DMS53 treated with DMSO at 0.1 percent for 48 hours (cell line): ENCODE measurements at regions not wholly inside any gene's neighbourhood (a gene's known extent, or its start where the extent isn't known, plus 50 kb on each side); places are given as distances from the start of the nearest gene placed in this dataset.
"Not testable (repeated sequence)": the region's sequence is repeated elsewhere in the genome, so short reads cannot be mapped to it uniquely, and the experiment has no call there.

ENCODE experiments used
- DNase-seq: peaks from one replicate; lab custom pipeline; 2025; ENCODE audit not compliant: unreplicated experiment; lab: John Stamatoyannopoulos, UW

DNA sequence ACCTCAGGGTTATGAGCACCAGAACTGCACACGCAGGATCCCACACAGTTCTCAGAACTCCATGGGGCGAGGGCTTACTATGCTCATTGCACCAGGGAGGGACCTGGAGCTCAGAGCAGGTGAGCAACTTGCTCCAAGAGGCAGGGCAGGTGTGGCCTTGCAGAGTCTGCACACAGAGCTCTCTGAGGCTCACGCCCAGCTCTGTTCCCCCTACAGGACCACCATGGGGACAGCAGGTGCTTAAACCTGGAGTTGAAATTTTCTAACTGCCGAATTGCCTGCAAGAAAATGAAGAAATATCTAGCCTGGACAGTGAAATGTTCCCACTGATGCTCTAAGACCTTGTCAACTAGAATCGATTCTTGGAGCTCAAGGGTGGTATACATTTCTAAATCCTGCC lies 49.9 kb upstream of the MSMB start:
- DNase-seq: not testable (repeated sequence)

DNA sequence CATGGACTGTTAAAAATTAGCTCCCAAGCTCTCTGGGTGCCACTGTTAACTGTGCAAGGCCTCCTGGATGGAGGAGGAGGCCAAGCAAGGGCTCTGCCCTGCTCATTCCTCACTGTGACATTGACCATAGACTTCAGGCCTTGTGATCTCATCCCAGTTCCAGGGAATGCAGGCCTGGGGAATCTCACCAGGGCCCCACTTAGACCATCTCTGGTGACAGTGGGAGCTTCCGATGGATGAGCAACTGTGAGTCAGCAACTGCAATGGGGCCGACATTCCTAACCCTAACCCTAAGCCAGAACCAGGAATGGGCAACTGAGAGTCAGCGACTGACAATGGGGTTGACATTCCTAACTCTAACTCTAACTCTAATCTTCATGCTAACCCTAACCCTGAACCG lies 50.4 kb upstream of the MSMB start:
- DNase-seq: no peak

DNA sequence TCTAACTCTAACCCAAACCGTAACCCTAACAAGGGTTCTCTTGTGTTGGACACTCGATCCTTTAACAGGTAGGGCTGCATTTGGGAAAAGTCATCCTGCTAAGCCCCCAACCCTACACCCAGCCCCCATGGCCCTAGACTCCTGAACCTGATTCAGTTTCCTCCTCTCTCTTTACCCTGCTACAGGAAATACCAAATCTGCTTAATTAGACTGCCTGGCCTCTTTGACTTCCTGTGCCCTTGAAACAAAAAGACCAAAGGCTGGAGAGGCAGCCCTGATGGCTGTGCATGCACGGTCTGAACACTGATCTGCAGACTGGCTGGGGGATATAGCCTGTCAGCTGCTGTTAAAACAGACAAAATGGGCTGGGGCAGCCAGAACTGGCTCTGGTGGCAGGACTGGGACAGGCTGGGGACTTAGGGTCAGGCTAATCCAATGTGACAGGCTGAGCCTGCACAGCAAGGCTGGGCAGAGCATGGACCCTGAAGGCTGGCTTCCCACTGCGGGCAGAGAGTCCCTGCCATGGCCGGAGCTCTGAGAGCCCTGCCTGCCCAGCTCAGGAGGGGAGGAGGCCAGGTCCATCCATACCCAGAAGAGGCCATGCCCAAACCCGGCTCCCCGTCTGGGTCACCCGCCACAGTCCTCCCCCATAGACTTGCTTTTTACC lies 51.0 kb upstream of the MSMB start:
- no peak for DNase-seq

DNA sequence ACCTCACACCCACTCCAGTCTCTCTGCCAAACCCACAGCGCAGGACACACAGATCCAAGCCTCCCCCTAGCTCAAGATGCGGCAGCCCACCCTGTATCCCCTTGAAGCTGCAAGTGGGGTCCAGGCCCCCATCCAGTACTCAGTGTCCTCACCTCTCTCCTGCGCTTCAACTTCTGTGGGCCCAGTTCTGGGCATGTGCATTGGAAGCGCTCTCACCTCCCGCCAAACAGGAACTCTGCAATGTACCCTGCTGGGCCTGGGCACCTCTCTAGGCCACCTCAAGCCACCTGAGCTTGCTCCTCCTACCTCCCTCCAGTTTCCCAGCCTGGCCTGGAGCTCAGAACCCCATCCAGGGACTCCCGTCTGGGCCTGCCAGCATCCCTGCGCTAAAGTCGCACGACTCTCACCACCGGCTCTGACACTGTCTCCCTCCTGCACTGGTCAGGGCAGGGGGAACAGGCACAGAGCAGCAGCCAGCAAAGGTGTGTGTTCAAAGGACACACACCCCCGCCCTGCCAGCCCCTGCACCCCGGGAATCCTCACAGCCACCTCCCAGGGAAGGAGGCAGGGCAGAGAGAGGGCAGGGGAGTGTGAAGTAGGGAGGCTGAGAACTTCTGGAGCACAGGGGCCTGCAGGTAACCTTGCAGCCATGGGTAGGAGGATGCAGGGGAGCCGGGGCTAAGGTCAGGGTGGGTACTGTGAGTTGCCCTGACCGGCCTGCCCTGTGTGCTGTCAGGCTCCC lies 51.7 kb upstream of the MSMB start:
- no peak for DNase-seq

DNA sequence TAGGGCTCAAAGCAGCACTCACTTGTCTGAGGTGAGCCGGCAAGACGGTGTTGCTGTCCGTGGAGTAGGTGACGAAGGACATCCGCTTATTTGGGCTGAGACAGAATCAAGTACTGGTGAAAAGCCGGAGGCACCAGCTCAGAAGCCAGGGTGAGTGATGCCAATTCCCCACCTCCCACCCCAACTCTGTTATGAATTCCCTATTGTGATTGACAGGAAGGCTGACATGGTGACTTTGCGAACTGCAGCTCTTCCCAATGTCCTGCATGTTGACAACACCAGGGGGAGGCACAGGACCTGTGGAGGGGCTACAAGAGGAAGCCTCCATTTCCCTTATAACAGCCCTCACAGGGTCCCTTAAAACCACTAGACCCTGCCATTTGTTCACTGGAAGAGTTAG lies 52.3 kb upstream of the MSMB start:
- no peak for DNase-seq

DNA sequence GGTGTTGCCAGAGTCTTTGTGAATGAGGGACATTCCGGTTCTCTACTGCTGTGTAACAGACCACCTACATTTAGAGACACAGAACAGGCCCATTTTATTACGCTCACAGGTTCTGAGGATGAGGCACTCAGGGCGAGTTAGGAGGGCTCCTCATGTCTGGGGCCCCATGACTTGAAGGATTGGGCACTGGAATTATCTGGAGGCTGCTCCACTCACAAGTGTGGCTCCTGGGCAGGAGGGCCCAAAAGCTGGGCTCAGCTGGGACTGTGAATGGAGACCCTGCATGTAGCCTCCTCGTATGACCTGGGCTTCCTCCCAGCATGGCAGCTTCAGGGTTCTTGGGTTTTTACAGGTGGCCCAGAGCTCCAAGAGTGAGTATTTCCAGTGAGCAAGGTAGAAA lies 52.9 kb upstream of the MSMB start:
- DNase-seq: not testable (repeated sequence)

DNA sequence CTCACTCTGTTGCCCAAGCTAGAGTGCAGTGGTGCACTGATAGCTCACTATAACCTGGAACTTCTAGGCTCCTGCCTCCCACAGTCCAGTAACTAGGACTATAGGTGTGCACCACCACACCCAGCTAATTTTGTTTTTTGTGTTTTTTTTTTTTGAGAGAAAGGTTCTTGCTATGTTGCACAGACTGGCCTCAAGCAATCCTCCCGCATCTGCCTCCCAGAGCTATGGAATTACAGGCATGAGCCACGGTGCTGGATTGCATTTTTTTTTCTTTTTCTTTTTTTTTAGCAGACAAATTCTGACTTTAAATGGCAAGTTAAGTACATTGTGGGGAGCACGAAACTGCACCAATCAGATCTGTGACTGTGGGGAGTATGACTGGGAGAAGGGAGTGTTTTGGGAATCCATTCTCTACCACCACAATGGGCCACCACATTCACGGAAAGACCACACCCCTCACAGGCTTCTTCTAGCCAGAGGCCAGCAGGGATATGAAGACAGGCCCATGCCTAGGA lies 58.1 kb upstream of the MSMB start:
- no peak for DNase-seq

DNA sequence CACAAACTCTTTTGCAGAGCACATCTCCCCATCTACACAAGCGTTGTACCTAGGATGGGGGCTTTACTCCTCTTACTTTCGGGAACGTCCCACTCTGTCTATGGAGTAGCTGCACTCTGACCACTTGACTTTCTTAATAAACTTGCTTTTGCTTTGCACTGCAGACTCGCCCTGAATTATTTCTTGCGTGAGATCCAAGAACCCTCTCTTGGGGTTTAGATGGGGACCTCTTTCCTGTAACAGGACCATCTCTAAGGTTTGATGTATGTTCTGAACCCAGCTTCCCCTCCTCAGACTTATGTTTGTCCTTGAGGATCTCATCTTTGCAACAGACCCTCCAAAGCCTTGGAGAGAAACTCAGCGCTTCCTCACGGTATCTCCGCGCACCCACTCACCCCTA lies 59.3 kb upstream of the MSMB start:
- DNase-seq: not testable (repeated sequence)

DNA sequence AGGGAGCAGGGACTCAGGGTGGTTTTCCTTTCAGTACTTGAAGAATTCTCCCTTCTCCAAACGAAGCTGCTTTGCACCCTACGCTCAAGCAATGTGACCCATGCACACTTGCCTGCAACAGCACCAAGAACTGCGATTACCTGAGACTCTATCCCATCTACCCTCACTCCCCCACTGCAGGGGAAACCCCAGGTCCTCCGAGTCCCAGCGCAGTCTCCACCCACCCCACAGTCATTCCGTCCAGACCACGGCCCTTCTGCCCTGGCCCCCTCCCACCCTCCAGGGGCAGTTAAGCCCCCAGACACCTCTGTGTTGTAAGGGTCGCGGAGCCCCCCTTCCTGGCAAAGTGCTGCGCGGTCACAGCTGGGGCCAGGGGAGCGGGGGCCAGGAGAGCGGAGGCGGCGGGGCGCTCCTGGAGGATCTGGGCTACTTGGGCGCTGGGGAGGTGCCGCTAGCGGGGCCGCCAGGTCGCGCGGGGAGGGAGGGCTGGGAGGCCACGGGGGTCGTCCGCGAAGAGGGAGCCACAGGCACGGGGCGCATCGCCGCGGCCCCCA lies 59.9 kb upstream of the MSMB start:
- not testable (repeated sequence) for DNase-seq

DNA sequence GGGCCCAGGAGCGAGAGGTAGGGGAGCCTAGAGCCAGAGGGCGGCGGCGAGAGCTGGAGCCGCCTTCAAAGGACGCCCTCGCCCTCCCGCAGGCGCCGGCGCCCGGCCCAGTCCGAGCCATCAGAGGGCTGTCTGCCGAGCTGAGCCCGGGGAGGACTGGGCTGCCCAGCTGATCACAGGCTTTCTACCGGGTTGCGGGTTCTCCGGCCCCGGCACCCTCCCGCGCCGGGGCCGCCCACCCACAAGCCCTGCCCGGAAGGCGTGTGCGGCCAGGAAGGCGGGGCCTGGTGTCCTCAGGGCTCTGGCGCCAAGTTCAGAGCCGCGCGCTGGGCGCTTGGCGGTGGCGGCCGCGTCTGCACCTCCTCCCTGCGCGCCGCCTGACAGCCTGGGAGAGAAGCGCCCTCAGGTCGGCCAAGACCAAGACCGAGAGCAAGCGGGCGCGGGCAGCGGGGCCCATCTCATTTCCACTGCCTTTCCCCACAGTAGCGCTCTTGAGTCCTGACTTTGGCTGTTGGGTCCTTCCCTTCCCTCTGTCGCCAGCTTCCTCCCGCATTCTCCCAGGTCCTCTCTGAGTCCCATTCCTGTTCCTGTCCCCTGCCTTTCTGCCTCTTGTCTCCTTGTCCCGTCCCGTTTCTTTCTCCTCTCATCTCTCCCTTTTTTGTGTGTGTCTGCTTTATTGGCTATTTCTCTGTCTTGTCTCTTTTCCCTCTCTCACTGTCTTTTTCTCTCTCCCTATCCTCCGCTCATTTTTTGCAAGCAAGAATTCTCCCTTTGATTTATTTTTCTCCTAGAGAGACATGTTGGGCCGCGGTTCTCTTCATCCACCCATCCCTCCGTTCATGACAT lies 60.6 kb upstream of the MSMB start:
- peak; percentile 33 for DNase-seq

DNA sequence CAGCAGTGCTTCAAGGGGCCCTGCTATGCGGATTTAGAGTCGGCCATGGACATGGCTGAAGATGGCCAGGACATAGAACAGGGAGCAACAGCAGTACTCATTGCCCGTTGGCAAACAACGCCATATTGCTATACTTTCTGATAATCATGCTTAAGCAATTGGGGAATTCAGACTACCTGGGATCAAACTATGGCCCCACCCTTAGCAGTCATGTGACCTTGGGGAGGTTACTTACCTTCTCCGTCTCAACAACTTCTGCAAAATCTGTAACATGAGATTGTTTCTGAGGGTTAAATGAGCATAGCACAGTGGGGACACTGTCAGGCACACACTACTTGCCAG lies 62.1 kb upstream of the MSMB start:
- DNase-seq: not testable (repeated sequence)

DNA sequence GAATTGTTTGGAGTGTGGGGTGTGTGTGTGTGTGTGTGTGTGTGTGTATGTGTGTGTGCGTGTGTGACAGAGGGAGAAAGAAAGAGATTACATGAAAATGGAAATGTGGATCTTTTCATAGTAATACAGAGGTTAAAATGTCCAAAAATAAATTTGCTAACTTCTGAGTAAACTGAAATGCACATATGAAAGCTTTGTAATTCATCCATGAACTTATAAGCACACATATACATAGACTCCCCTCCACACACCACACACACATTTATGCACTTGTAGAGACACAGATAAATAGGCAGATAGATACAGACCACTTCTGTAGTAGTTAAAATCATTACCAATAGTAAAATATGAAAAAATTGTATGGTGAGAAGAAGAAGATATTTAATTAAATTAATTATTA lies 108.2 kb upstream of the MSMB start:
- not testable (repeated sequence) for DNase-seq

DNA sequence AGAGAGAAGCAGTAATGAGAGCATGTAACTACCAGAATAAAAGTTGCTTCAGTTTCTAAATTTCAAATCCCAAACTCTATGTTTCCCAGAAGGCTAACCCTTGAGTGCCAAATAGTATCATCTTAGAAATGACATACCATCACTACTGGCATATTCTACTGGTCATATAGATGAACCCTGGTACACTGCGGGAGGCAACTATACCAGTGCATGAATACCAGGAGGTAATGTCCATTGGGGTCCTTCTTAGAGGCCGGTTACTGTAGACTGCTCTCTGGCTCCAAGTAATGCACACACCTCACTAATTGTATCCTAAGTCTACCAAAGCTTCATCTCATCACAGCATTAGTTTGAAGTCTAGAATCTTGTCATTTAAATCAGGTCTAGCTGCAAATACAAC lies 108.6 kb upstream of the MSMB start:
- DNase-seq: not testable (repeated sequence)

DNA sequence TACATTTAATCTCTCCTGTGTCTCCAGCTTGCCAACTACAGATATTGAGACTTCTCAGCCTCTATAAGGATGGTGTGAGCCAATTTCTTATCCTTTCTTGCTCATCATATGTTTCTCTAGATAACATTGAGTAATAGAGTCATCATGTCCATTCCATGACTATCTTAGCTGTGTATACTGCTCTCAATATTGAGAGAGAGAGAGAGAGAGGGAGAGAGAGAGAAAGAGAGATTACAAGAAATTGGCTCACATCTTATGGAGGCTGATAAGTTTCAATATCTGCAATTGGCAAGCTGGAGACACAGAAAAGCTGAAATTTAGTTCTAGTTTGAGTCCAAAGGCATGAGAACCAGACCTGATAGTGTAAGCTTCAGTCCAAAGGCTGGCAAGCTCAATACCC lies 110.8 kb upstream of the MSMB start:
- not testable (repeated sequence) for DNase-seq

DNA sequence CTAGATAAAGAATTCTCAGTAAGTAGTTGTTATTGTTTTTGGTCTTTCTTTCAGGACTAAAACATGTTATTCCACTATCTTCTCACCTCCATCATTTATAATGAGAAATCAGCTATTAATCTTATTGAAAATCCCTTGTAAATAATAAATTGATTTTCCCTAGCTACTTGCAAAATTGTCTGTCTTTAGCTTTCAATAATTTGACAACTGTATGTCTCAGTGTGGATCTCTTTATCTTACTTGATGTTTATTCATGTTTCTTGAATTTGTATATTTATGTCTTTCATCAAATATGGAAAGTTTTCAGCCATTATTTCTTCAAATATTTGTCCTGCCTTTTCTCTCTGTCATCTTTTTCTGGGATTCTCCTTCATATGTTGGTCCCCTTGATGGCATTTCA lies 117.1 kb upstream of the ANTXRL start:
- DNase-seq: no peak

DNA sequence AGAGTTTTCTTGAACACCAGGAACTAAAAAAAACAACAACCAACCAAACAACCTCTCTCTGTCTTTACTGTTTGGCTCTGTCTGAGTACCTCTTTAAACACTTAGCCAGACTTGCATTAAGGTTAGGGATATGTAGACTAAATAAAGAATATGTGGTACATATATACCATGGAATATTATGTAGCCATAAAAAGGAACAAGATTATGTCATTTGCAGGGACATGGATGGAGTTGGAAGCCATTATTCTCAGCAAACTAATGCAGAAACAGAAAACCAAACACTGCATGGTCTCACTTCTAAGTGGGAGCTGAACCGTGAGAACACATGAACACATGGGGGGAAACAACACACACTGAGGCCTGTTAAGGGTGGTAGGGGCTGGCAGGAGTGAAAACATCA lies 116.0 kb upstream of the ANTXRL start:
- no peak for DNase-seq

DNA sequence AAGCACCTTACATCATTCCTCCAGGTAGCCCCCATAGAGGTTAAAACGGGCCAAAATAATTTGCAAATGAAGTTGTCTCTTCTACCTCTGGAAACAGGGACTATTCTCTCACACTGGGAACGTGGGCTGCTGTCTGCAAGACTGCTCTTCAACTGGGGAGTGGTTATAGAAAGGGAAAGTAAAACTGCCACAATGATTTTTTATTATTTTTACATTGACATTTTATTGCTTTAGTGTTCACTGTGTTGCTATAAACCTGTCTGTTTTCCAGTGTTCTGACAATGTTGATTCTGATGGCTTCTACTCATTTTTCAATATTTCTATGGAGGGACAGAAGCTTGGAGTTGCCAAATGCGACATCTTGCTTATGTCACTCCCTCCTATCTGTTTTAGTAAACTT lies 115.1 kb upstream of the ANTXRL start:
- DNase-seq: no peak

DNA sequence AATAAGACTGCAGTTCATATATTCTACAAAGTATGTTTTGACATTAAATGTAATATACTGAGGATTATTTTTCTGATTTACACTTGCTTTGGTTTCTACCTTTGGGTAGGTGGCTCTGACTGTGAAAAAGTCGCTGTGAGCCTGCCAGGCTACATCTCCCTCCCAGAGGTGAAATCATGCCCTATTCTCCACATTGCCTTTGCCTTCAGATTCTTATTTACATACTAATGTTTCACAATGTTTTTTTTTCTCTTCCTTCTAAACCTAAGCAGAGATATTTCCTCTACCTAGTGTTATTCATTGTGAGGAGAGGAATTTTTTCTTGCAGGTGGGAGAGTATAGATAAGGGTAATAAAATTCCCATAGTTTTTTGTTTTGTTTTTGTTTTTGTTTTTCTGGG lies 111.5 kb upstream of the ANTXRL start:
- DNase-seq: no peak

DNA sequence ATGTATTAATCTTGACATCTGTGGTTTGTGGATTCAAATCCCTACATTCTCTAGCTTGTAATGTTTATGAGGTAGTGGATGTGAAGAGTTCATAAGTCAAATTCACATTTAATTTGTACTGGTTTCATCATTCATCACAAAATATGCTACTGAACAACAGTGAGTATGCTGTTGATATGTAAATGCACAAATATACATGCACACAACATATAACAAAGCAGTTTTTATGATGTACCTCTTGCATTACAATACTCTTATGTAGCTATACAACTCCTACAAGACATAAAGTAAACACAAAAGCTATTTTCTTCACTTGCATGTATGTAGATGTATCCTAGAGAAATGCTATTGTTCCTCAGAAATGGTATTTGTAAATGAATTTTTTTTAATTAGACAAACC lies 111.0 kb upstream of the ANTXRL start:
- DNase-seq: no peak

DNA sequence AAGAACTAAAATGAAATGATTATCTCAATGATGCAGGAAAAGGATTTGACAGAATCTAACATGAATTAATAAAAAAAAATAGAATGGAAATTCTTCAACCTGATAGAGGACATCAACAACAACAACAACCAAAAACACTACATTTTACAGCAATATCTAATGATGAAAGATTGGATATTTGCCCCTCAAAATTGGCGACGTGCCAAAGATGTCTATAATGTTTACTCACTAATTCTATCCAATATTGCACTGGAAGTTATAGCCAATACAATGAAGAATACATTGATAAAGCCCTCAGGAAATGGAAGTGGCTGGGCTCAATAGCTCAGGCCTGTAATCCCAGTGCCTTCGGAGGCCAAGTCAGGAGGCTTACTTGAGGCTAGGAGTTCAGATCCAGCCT lies 99.4 kb upstream of the ANTXRL start:
- DNase-seq: not testable (repeated sequence)

DNA sequence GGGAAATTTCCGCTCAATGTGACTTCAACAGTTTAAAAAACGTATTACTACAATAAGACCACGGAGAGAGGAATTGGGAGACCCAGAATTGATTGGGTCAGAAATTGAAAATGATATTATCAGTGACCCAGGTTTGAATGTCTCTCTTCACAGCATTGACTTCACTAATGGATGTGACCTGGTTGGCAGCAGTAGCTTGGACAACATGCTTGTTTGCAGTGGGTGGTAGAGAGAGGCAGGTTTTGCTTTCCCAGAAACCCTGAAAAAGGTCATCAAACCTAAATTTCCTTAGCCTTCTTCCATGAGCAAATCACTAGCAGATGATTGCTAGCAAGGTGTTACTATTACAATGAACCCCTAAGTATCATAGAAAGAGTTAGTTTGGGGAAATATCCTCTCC lies 89.7 kb upstream of the ANTXRL start:
- no peak for DNase-seq

DNA sequence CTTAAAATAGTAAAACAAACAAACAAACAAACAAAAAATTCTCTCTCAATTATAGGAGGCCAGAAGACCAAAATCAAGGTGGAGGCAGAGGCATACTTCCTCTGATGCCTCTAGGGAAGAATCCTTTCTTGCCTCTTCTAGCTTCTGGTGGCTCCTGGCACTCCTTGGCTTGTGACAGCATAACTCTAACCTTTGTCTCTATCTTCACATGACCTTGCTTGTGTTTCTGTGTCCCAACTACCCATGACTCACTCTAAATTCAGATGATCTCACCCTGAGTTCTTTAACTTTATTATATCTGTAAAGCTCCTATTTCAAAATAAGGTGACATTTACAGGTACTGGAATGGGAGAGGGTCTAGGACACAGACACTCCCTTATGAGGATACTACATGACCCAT lies 88.3 kb upstream of the ANTXRL start:
- no peak for DNase-seq
